Astrocyte of the spinal cord (primary cell): ENCODE measurements at regions not wholly inside any gene's neighbourhood (a gene's known extent, or its start where the extent isn't known, plus 50 kb on each side); places are given as distances from the start of the nearest gene placed in this dataset.

Experiments used
- DNase-seq: peaks from one replicate; pipeline ENCODE4 v3.0.0; 2011; ENCODE audit warnings: low read depth, low spot score
- H3K4me3 ChIP-seq: 2 replicates; pipeline ENCODE4 v1.5.1; 2011; ENCODE audit warnings: low read depth, mild to moderate bottlenecking, low read length, moderate library complexity
- in situ Hi-C: cut with HindIII; loops from 2 replicates; pipeline ENCODE4 v1.10.0; 2017; ENCODE audit warnings: low sequenced_read_pairs
- TF ChIP-seq, protein P1 (sequence below): IDR thresholded peaks from 2 replicates; pipeline ENCODE4 v1.5.1; 2012; ENCODE audit warnings: low read depth, mild to moderate bottlenecking, low read length, inconsistent platforms

DNA sequence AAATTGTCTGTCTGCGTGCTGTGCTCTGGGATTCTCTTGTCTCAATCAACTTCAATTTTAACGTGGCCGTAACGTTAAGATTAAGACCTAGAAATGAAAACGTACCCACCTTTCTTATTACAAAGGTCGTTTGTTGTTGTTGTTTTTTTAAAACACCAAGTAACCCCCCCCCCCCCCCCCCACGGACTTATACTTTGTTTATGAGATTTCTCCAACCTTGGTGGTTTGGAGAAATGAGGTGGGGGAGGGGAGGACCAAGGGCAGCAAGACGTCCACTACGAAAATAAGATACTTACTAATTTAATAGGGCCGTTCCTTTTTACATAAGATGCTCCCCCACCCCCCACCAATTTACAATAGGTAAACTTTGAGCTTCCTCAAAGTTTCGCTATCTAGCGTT, 244.4 kb upstream of the TOPAZ1 start:
- H3K4me3 ChIP-seq = peak overlapping the region; percentile 77
- in situ Hi-C loops = no loop called here
- DNase-seq = peak; percentile 18
- TF ChIP-seq, protein P1, sequence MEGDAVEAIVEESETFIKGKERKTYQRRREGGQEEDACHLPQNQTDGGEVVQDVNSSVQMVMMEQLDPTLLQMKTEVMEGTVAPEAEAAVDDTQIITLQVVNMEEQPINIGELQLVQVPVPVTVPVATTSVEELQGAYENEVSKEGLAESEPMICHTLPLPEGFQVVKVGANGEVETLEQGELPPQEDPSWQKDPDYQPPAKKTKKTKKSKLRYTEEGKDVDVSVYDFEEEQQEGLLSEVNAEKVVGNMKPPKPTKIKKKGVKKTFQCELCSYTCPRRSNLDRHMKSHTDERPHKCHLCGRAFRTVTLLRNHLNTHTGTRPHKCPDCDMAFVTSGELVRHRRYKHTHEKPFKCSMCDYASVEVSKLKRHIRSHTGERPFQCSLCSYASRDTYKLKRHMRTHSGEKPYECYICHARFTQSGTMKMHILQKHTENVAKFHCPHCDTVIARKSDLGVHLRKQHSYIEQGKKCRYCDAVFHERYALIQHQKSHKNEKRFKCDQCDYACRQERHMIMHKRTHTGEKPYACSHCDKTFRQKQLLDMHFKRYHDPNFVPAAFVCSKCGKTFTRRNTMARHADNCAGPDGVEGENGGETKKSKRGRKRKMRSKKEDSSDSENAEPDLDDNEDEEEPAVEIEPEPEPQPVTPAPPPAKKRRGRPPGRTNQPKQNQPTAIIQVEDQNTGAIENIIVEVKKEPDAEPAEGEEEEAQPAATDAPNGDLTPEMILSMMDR = no peak

DNA sequence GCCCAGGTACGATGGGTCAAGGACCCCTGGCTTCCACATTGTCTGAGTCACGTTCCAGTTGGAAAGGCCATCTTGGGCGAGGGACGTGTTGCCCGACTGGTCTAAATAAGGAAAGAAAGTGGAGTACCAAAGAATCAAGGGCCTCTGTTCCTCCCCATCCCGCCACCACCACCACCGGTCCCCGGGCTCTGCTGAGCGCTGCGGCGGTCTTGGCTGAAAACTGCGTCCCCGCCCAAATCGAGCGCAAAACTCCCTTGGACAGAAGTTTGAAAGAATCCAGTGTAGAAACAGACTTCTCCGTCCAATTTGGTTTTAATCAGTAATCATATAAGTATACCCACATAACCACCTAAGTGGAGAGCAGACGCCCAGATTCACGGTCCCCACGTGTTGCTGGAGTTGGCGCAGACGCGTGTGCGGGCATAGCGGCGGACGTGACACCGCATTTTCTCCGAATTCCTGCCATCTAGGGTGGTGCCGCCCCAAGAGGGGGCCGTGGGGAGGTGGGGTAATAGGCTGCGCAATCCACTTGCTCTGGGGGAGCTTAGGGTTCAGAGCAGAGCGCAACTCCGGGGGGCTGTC, 243.8 kb upstream of the TOPAZ1 start:
- peak; percentile 20 for DNase-seq
- peak overlapping the region; percentile 77 for H3K4me3 ChIP-seq
- TF ChIP-seq, protein P1 = no peak
- in situ Hi-C loops = no loop called here

DNA sequence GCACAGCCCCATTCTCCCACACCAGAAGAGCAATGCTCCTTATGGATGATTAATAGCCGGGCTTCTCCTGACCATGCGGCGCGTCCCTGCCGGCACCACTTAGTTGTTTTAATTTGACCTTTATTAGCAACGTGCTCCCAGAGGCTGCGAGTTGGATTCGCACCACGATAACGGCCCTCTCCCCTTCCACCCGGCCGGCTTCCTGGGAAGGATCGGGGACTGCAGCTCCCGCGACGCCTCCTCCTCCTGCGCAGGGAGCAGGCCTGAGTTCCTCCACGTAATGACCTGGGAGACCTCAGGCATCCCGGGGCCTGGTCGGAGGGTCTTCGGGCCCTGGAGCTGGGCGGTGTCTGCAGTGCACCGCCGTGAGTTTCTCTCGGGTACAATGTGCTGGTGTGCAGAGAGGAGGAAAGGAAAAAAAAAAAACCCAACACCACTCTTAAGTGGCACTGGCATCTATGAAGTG, 243.3 kb upstream of the TOPAZ1 start:
- in situ Hi-C loops = no loop called here
- DNase-seq = peak; percentile 24
- TF ChIP-seq, protein P1 = no peak
- H3K4me3 ChIP-seq = peak overlapping the region; percentile 77

DNA sequence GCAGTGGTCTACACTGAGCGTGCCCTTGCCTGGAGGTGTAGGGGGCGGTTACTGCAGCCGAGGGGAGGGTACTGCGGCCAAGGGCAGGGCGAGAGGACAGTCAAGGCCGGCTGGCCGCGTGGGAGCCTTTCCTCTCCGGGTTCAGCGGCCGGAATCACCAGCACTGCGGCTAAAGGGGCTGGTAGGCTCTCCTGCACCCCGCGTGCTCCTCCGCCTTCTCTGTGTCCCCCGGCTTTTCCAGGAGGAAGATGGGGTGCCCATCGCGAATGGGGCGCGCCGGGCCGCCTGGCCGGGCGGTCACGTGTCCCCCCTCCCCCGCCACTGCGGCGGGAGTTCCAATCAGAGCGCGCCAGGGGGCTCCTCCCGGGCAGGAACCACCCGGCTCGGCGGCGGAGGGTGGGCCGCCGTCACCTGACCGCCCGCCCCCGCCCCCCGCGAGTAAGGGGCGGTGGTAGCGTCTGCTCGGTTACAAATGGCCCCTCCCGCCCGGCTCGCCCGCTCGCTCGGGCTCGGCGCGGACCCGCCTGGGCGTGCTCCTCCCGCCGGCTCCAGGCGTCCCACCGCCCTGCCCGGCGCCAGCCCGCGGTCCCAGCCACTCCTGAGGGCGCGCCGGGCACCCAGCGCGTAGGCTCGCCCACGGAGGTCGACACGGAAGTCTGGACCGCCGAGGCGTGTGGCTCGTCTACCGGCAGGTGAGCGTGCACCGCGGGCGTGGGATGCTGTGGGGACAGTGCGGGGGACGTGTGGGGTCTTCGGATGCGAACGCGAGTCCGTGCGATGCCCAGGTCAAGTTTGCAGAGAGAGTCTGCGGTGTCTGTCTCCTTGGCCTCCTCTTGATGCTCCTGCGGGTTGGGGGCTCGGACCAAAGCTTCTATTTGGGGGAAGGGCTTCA, 242.6 kb upstream of the TOPAZ1 start:
- DNase-seq = peak; percentile 84
- peak overlapping the region; percentile 77 for H3K4me3 ChIP-seq
- TF ChIP-seq, protein P1 = no peak
- in situ Hi-C loops = no loop called here

DNA sequence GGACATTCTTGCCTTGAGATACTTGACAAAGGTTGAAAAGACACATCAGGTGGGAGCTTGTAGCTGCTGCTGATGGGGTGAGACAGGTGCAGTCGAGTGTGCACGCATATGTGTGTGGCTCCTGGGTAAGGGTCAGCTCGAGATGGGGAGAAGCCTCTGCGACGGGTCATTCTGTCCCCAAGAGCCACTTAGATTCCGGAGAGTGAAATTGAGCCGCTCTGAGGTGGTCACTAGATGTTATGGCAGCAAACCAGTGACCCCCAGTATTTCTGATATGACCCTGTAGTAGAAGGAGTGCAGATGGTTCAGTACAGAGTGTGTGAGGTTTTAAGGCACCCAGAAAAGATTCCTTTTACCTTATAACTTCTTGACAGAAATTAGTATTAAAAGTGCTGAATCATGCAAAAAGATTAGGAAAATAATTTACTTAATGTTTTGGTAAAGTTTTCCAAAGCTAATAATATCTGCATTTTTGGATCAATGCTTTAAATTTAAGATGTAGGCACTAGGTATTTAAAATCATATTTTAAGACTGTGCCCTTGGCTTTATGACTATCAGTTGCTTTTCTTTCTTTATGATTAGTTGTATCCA, 241.9 kb upstream of the TOPAZ1 start:
- in situ Hi-C loops = no loop called here
- TF ChIP-seq, protein P1 = no peak
- DNase-seq = no peak
- H3K4me3 ChIP-seq = peak overlapping the region; percentile 77

DNA sequence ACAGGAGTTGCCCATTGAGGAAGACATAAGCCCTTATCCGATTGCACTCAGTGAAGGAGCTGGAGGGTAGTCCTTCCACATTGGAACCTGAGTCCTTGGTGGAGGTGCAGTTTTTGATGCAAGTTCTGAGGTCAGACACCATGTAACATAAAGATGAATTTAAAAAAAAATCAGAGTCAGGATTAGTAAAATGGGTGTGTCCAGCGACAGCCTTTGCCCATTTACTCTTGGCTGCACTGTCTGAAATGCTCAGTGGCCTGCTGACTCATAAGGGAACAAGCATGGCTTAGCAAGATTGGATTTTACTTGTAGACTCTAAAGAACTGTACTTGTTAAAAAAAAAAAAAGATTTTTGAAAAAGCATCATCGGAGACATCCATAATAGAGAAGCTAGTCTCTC, 241.1 kb upstream of the TOPAZ1 start:
- TF ChIP-seq, protein P1 = no peak
- in situ Hi-C loops = no loop called here
- DNase-seq = peak; percentile 66
- peak overlapping the region; percentile 77 for H3K4me3 ChIP-seq
